ENCODE measurements at regions not wholly inside any gene's neighbourhood (a gene's known extent, or its start where the extent isn't known, plus 50 kb on each side); places are given as distances from the start of the nearest gene placed in this dataset.

GRCh38 chr2:120461092-120461491 is 115.2 kb downstream of the INHBB start:
- Histone ChIP-seq H2AFZ (ENCODE audit: low read depth, low read length) (no peak overlapping the region), H3K4me3 (no peak overlapping the region), H3K9me3 (replicated peaks; ENCODE audit: control insufficient read depth, insufficient read depth, low read depth, low read length) (no peaks in the 10 kb centered on the region), H3K27ac (ENCODE audit: extremely low read depth, low read depth, low read length) (no peak overlapping the region), H3K36me3 (ENCODE audit: control insufficient read depth, insufficient read depth, low read length) (no peaks in the 10 kb centered on the region), H3K9me1 (ENCODE audit: control insufficient read depth, insufficient read depth, low read length) (no peaks in the 10 kb centered on the region), H3K4me2 (ENCODE audit: insufficient read depth, low read length) (no peak overlapping the region), H3K4me1 (replicated peaks in 1 of 2; ENCODE audit: control insufficient read depth in 2 of 2, insufficient read depth in 2 of 2, low read length in 2 of 2) (peaks cover 0 to 2% of the 10 kb centered on the region in 2 experiments; a peak in 2 of 5 replicates), H4K20me1 (replicated peaks; ENCODE audit: control insufficient read depth, insufficient read depth, low read length) (no peaks in the 10 kb centered on the region), H3K9ac (ENCODE audit: insufficient read depth in 1 of 2, low read depth in 2 of 2, low read length in 2 of 2) (peak overlapping the region in 1 of 2 experiments; percentile 53; a peak in 1 of 4 replicates), H3K27me3 (ENCODE audit: control insufficient read depth in 2 of 2, insufficient read depth in 2 of 2, low read length in 2 of 2) (peaks cover 0 to 8% of the 10 kb centered on the region in 2 experiments; a peak in 2 of 5 replicates), H3K79me2 (ENCODE audit: control insufficient read depth, insufficient read depth, low read length) (no peaks in the 10 kb centered on the region)
- POLR2A ChIA-PET = interaction anchor here (0.6 to 1.6 kb wide), 4 partner anchors 19 to 51 kb away, joined by 3 to 5 read pairs (median 4); no protein-coding TSS in a partner anchor
- DNase-seq (ENCODE audit: extremely low read depth in 1 of 4, low spot score in 3 of 4) (no peak), FAIRE-seq (no peak), ATAC-seq (no peak)
- CTCF ChIA-PET (ENCODE audit: low intra/inter-chr PET ratio) = no interaction called here
- BruUV-seq (replicated peaks) = no TSS peak
- intact Hi-C loops (cut with micrococcal nuclease) = no loop called here
- 1% methylated on average over 5 of the region's 5 CpGs for WGBS (ENCODE audit: insufficient coverage, low coverage, missing lambda C conversion rate)
- TF ChIP-seq NCOA1 (IDR thresholded peaks at IDR 0.05; ENCODE audit: low read depth) (no peak), POLR2A (conservative IDR thresholded peaks at IDR 0.05) (no peak), POLR2AphosphoS2 (IDR thresholded peaks at IDR 0.05; ENCODE audit: low read length) (no peak), EWSR1 (IDR thresholded peaks at IDR 0.05; ENCODE audit: borderline replicate concordance, low read depth, partially characterized antibody) (no peak), BRD9 (IDR thresholded peaks at IDR 0.05; ENCODE audit: low read depth, partially characterized antibody) (no peak), FIP1L1 (IDR thresholded peaks at IDR 0.05; ENCODE audit: low read depth, low read length, poor library complexity, severe bottlenecking) (no peak), ZNF124 (CRISPR knock-in tag; IDR thresholded peaks at IDR 0.05) (no peak), SNIP1 (IDR thresholded peaks at IDR 0.05; ENCODE audit: low read depth) (no peak), POLR3A (IDR thresholded peaks at IDR 0.05; ENCODE audit: borderline replicate concordance, extremely low read depth, insufficient read depth, insufficient read length) (no peak), KLF16 (IDR thresholded peaks at IDR 0.05) (no peak), NFATC3 (IDR thresholded peaks at IDR 0.05) (no peak), MAFG (tag; conservative IDR thresholded peaks at IDR 0.05) (no peak), DDX20 (tag; IDR thresholded peaks at IDR 0.05; ENCODE audit: low read depth) (no peak)
- in situ Hi-C loops (cut with MboI) = no loop called here
